ENCODE measurements at regions not wholly inside any gene's neighbourhood (a gene's known extent, or its start where the extent isn't known, plus 50 kb on each side); places are given as distances from the start of the nearest gene placed in this dataset.

DNA sequence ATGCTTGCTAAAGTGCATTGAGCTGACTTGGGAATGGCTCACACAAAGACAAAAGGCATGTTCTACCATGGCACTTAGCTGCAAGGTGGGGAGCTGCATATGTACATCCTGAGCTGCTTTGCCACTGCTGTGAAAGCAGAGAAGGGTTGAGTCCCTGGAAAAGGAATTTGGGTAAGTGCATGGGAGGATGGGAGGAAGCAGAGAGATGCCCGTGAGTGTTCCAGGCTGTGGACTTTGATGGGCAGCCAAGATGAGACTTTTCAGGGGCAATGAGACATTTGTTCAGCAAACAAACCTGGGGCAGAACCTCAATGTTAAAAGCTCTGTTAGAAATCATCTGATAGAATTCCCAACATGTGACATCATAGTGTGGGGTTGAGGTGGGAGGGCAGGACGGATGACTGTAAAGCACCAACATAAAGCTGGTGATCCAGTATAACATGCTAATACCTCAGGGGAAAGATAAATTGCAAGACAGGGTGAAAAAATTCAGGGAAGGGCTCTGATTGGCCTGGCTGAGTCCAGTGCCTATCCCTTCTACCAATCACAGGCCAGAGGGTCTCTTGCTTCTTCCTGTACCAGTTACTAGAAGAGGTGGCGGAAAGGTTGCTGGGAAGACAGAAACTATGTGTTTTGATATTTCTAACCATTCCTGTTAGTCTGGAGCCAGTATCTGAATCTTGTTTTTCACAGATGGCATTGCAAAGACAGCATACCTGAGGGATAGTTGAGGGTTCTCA, 163.2 kb downstream of the UTP18 start:
- H3K4me1 ChIP-seq (ENCODE audit: insufficient read depth, low read length, severe bottlenecking) = no peaks in the 10 kb centered on the region
- H3K27ac ChIP-seq (ENCODE audit: low read depth, low read length, poor library complexity, severe bottlenecking) = no peak overlapping the region
- no peak overlapping the region for H3K4me2 ChIP-seq (ENCODE audit: low read length)
- H3K9me3 ChIP-seq (ENCODE audit: low read length) = no peaks in the 10 kb centered on the region
- no peak overlapping the region for H3K4me3 ChIP-seq (ENCODE audit: low read depth, low read length, poor library complexity, severe bottlenecking)
- H3K36me3 ChIP-seq (ENCODE audit: insufficient read depth, low read length) = no peaks in the 10 kb centered on the region
- H3F3A ChIP-seq (ENCODE audit: insufficient read depth, low read length) = no peaks in the 10 kb centered on the region
- no peak overlapping the region for H2AFZ ChIP-seq (ENCODE audit: low read length)
- no peaks in the 10 kb centered on the region for H3K27me3 ChIP-seq (ENCODE audit: insufficient read depth, low read length)
- no peaks in the 10 kb centered on the region for H3K9me2 ChIP-seq (ENCODE audit: low read depth, low read length)
- H3K9ac ChIP-seq (ENCODE audit: low read length) = no peak overlapping the region
- no peaks in the 10 kb centered on the region for H3K79me2 ChIP-seq (ENCODE audit: insufficient read depth, low read length)
- H4K20me1 ChIP-seq (ENCODE audit: insufficient read depth, low read length) = no peaks in the 10 kb centered on the region
- no peak for TF ChIP-seq EZH2 (IDR thresholded peaks at IDR 0.05; ENCODE audit: borderline replicate concordance, low read length)
- TF ChIP-seq, protein P1, sequence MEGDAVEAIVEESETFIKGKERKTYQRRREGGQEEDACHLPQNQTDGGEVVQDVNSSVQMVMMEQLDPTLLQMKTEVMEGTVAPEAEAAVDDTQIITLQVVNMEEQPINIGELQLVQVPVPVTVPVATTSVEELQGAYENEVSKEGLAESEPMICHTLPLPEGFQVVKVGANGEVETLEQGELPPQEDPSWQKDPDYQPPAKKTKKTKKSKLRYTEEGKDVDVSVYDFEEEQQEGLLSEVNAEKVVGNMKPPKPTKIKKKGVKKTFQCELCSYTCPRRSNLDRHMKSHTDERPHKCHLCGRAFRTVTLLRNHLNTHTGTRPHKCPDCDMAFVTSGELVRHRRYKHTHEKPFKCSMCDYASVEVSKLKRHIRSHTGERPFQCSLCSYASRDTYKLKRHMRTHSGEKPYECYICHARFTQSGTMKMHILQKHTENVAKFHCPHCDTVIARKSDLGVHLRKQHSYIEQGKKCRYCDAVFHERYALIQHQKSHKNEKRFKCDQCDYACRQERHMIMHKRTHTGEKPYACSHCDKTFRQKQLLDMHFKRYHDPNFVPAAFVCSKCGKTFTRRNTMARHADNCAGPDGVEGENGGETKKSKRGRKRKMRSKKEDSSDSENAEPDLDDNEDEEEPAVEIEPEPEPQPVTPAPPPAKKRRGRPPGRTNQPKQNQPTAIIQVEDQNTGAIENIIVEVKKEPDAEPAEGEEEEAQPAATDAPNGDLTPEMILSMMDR (IDR thresholded peaks at IDR 0.05; ENCODE audit: low read length) = no peak

DNA sequence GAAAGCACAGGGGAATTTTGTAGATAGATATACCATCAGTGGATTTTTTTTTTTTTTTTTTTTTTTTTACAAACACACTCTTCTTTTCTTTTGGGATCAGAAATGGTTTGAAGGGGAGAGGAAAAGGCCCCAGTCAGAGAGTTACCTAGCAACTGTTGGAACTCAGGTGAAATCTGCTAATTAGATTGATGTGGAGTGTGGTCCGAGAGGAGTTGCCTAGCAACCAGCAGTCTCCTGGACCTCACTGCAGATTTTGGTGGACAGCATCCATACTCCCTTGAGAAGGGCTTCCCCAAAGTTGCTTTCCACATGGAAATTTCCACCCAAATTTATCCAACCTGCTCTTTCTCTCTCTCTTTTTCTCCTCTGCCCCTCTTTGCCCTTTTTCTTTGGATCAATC, 165.4 kb downstream of the UTP18 start:
- Histone ChIP-seq H3K27me3 (ENCODE audit: insufficient read depth, low read length) (no peaks in the 10 kb centered on the region), H2AFZ (ENCODE audit: low read length) (no peak overlapping the region), H3K27ac (ENCODE audit: low read depth, low read length, poor library complexity, severe bottlenecking) (no peak overlapping the region), H3K79me2 (ENCODE audit: insufficient read depth, low read length) (no peaks in the 10 kb centered on the region), H4K20me1 (ENCODE audit: insufficient read depth, low read length) (no peaks in the 10 kb centered on the region), H3K36me3 (ENCODE audit: insufficient read depth, low read length) (no peaks in the 10 kb centered on the region), H3K4me2 (ENCODE audit: low read length) (no peak overlapping the region), H3F3A (ENCODE audit: insufficient read depth, low read length) (no peaks in the 10 kb centered on the region), H3K9me3 (ENCODE audit: low read length) (no peaks in the 10 kb centered on the region), H3K9me2 (ENCODE audit: low read depth, low read length) (no peaks in the 10 kb centered on the region), H3K4me3 (ENCODE audit: low read depth, low read length, poor library complexity, severe bottlenecking) (no peak overlapping the region), H3K9ac (ENCODE audit: low read length) (no peak overlapping the region), H3K4me1 (ENCODE audit: insufficient read depth, low read length, severe bottlenecking) (no peaks in the 10 kb centered on the region)
- TF ChIP-seq EZH2 (IDR thresholded peaks at IDR 0.05; ENCODE audit: borderline replicate concordance, low read length) = no peak
- TF ChIP-seq, protein P1 (IDR thresholded peaks at IDR 0.05; ENCODE audit: low read length) = no peak

DNA sequence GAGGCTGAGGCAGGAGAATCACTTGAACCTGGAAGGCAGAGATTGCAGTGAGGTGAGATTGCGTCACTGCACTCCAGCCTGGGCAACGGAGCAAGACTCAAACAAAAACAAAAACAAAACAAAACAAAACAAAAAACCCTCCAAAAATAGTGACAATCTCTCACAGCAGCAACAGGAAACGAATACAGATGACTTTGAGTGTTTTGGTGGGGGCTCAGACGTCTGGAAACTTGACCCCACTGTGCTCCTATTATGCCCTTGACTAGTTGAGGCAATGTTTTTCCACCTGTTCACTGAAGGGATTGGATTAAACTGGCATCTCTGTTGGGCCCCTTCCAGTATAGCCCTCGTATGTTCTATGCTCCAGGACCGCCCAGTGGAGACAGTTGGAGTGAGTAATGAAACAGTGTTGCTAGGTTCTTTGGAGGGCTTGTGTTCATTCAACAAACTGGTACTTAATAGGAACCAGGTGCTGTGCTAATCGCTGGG, 167.0 kb downstream of the UTP18 start:
- H3K36me3 ChIP-seq (ENCODE audit: insufficient read depth, low read length) = no peaks in the 10 kb centered on the region
- H2AFZ ChIP-seq (ENCODE audit: low read length) = no peak overlapping the region

More for the DNA sequence above, 167.0 kb downstream of the UTP18 start:
- Histone ChIP-seq H3K27ac (ENCODE audit: low read depth, low read length, poor library complexity, severe bottlenecking) (no peak overlapping the region), H3K9me2 (ENCODE audit: low read depth, low read length) (no peaks in the 10 kb centered on the region), H3F3A (ENCODE audit: insufficient read depth, low read length) (no peaks in the 10 kb centered on the region), H3K27me3 (ENCODE audit: insufficient read depth, low read length) (no peaks in the 10 kb centered on the region), H3K4me1 (ENCODE audit: insufficient read depth, low read length, severe bottlenecking) (no peaks in the 10 kb centered on the region), H3K4me2 (ENCODE audit: low read length) (no peak overlapping the region), H3K4me3 (ENCODE audit: low read depth, low read length, poor library complexity, severe bottlenecking) (no peak overlapping the region), H3K9ac (ENCODE audit: low read length) (no peak overlapping the region), H4K20me1 (ENCODE audit: insufficient read depth, low read length) (no peaks in the 10 kb centered on the region), H3K79me2 (ENCODE audit: insufficient read depth, low read length) (no peaks in the 10 kb centered on the region), H3K9me3 (ENCODE audit: low read length) (no peaks in the 10 kb centered on the region)
- no peak for TF ChIP-seq EZH2 (IDR thresholded peaks at IDR 0.05; ENCODE audit: borderline replicate concordance, low read length)
- TF ChIP-seq, protein P1 (IDR thresholded peaks at IDR 0.05; ENCODE audit: low read length) = no peak
